Peyer's patch (tissue), 4 donors: ENCODE measurements at regions not wholly inside any gene's neighbourhood (a gene's known extent, or its start where the extent isn't known, plus 50 kb on each side); places are given as distances from the start of the nearest gene placed in this dataset.

Experiments
- DNase-seq, 3 donors: peaks; one replicate each; pipeline ENCODE4 v3.0.0-alpha.2; 2017 to 2019
- H3K27ac ChIP-seq, 4 donors: fragments of 200-600 bp; sonication (generic); one replicate each; pipeline ENCODE4 v1.5.1; 2016 to 2019
- H3K27me3 ChIP-seq, 2 donors: fragments of 200-600 bp; sonication (generic); one replicate each; pipeline ENCODE4 v1.5.1; 2019
- H3K36me3 ChIP-seq, 3 donors: fragments of 200-600 bp; sonication (generic); one replicate each; pipeline ENCODE4 v1.5.1; 2016 to 2019
- H3K4me1 ChIP-seq, 4 donors: fragments of 200-600 bp; sonication (generic); one replicate each; pipeline ENCODE4 v1.5.1; 2016 to 2019
- H3K4me3 ChIP-seq, 4 donors: fragments of 200-600 bp; sonication (generic); 1 replicate in 3 of 4; 2 replicates in 1 of 4; pipeline ENCODE4 v1.5.1; 2016 to 2019; ENCODE audit warnings: mild to moderate bottlenecking in 1 of 4
- H3K9me3 ChIP-seq, 4 donors: fragments of 200-600 bp; sonication (generic); one replicate each; pipeline ENCODE4 v1.5.1; 2016 to 2019; ENCODE audit warnings: mild to moderate bottlenecking in 1 of 4
- CTCF ChIP-seq, 6 experiments: fragments of 450-650 bp in 4 of 6; fragments of 200-600 bp in 2 of 6; sonication (generic) in 1 of 6; IDR thresholded peaks; one replicate each; pipeline ENCODE4 v1.5.1; 2017 to 2019; ENCODE audit warnings: antibody characterized with exemption in 6 of 6, mild to moderate bottlenecking in 3 of 6, moderate library complexity in 1 of 6
- POLR2A ChIP-seq, 2 donors: fragments of 450-650 bp; IDR thresholded peaks; one replicate each; pipeline ENCODE4 v1.5.1; 2017; ENCODE audit warnings: antibody characterized with exemption in 2 of 2, mild to moderate bottlenecking in 2 of 2, moderate library complexity in 2 of 2

GRCh38 chr6:27772261-27773001, 139.8 kb downstream of the OR2B2 start:
- no peak for TF ChIP-seq POLR2A (IDR thresholded peaks at IDR 0.05)
- TF ChIP-seq CTCF (IDR thresholded peaks at IDR 0.05), result peak; percentile 84 to 97 (median 94)
- DNase-seq, result peak; percentile 82 to 94 (median 93)
- Histone ChIP-seq H3K27ac (peak overlapping the region; percentile 22 to 57 (median 32)), H3K9me3 (no peaks in the 10 kb centered on the region), H3K36me3 (no peaks in the 10 kb centered on the region), H3K4me1 (peaks cover 0 to 12% (median 2%) of the 10 kb centered on the region in 4 donors), H3K27me3 (no peaks in the 10 kb centered on the region), H3K4me3 (peak overlapping the region in 2 of 4 donors; percentile 4 to 15)

GRCh38 chr6:27771235-27771634, 141.0 kb downstream of the OR2B2 start:
- no peak overlapping the region for H3K27ac ChIP-seq
- no peaks in the 10 kb centered on the region for H3K9me3 ChIP-seq
- DNase-seq, result no peak
- H3K4me3 ChIP-seq, result no peak overlapping the region
- H3K4me1 ChIP-seq, result peaks cover 0 to 12% (median 2%) of the 10 kb centered on the region in 4 donors
- no peaks in the 10 kb centered on the region for H3K27me3 ChIP-seq
- no peak for TF ChIP-seq POLR2A (IDR thresholded peaks at IDR 0.05)
- TF ChIP-seq CTCF (IDR thresholded peaks at IDR 0.05), result no peak
- H3K36me3 ChIP-seq, result no peaks in the 10 kb centered on the region

GRCh38 chr6:27770724-27771123, 141.5 kb downstream of the OR2B2 start:
- peaks cover 0 to 12% (median 2%) of the 10 kb centered on the region in 4 donors for H3K4me1 ChIP-seq
- H3K36me3 ChIP-seq, result no peaks in the 10 kb centered on the region
- no peaks in the 10 kb centered on the region for H3K9me3 ChIP-seq
- no peak for DNase-seq
- TF ChIP-seq CTCF (IDR thresholded peaks at IDR 0.05) (no peak), POLR2A (IDR thresholded peaks at IDR 0.05) (no peak)
- H3K27ac ChIP-seq, result no peak overlapping the region
- H3K4me3 ChIP-seq, result no peak overlapping the region
- H3K27me3 ChIP-seq, result no peaks in the 10 kb centered on the region

GRCh38 chr6:27768556-27768955, 143.6 kb downstream of the OR2B2 start:
- no peaks in the 10 kb centered on the region for H3K36me3 ChIP-seq
- no peak for DNase-seq
- H3K4me3 ChIP-seq, result no peak overlapping the region
- H3K9me3 ChIP-seq, result no peaks in the 10 kb centered on the region
- H3K27ac ChIP-seq, result no peak overlapping the region
- no peak for TF ChIP-seq POLR2A (IDR thresholded peaks at IDR 0.05)
- peaks cover 0 to 7% (median 0%) of the 10 kb centered on the region in 4 donors for H3K4me1 ChIP-seq
- no peaks in the 10 kb centered on the region for H3K27me3 ChIP-seq

- TF ChIP-seq CTCF (IDR thresholded peaks at IDR 0.05) (no peak), POLR2A (IDR thresholded peaks at IDR 0.05) (no peak)
- no peak overlapping the region for H3K4me3 ChIP-seq
- no peaks in the 10 kb centered on the region for H3K27me3 ChIP-seq
- no peak overlapping the region for H3K27ac ChIP-seq
- H3K4me1 ChIP-seq, result peaks cover 0 to 7% (median 0%) of the 10 kb centered on the region in 4 donors
- no peaks in the 10 kb centered on the region for H3K9me3 ChIP-seq
- DNase-seq, result no peak
- no peaks in the 10 kb centered on the region for H3K36me3 ChIP-seq
Observed at GRCh38 chr6:27767851-27768250, 144.3 kb downstream of the OR2B2 start.

GRCh38 chr6:27766405-27766804, 145.8 kb downstream of the OR2B2 start:
- Histone ChIP-seq H3K27me3 (no peaks in the 10 kb centered on the region), H3K4me3 (no peak overlapping the region), H3K4me1 (no peaks in the 10 kb centered on the region), H3K9me3 (no peaks in the 10 kb centered on the region), H3K27ac (no peak overlapping the region), H3K36me3 (no peaks in the 10 kb centered on the region)
- TF ChIP-seq POLR2A (IDR thresholded peaks at IDR 0.05) (no peak), CTCF (IDR thresholded peaks at IDR 0.05) (no peak)
- DNase-seq, result no peak
